AG04450 (cell line): ENCODE measurements at regions not wholly inside any gene's neighbourhood (a gene's known extent, or its start where the extent isn't known, plus 50 kb on each side); places are given as distances from the start of the nearest gene placed in this dataset.

Experiments
- CTCF ChIA-PET: fragments of 300-600, 350-600 bp; formaldehyde crosslinking; extraction: SDS; loops from one replicate; lab custom pipeline; 2022; ENCODE audit warnings: antibody characterized with exemption, inconsistent platforms; lab: Charles Lee
- POLR2A ChIA-PET: fragments of 350-600 bp; formaldehyde crosslinking; extraction: SDS; loops from one replicate; lab custom pipeline; 2021; ENCODE audit warnings: antibody characterized with exemption, inconsistent platforms; lab: Yijun Ruan, JAX
- DNase-seq: peaks from one replicate; pipeline ENCODE4 v3.0.0-alpha.2; 2011; ENCODE audit warnings: low read depth, low spot score
- H3K27ac ChIP-seq: one replicate; pipeline ENCODE4 v1.5.1; 2012; ENCODE audit warnings: low read depth, low read length, control low read depth
- H3K27me3 ChIP-seq: one replicate; pipeline ENCODE4 v1.6.0; 2012; ENCODE audit warnings: low read length; ENCODE audit not compliant: control insufficient read depth, insufficient read depth
- H3K4me3 ChIP-seq: 2 replicates; pipeline ENCODE4 v1.5.1; 2011; ENCODE audit warnings: mild to moderate bottlenecking, low read depth, low read length, control low read depth
- H3K9me3 ChIP-seq: 2 replicates; pipeline ENCODE4 v1.5.1; 2012; ENCODE audit warnings: low read length; ENCODE audit not compliant: control insufficient read depth, insufficient read depth
- TF ChIP-seq, protein P1 (sequence below): IDR thresholded peaks from 2 replicates; pipeline ENCODE4 v1.5.1; 2011; ENCODE audit warnings: low read depth, low read length, control low read depth, inconsistent platforms

DNA sequence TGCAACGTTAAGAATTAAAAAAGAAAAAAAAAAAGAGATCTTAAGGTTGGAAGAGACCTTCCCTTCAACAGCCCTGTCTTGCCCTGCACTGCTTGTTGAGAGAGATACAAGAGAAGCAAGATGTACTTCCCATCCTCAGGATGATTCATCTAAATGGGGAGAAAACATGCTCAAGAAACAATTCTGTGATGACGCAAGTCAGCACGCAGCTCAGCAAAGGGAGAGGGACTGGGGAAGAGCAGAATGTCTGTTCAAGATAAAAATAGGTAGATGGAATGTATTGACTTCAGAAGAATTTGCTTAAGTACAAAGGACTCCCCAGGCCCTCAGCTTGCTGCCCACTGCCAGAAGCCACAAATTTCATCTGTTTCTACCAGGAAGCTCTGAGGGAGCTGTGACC, 198.2 kb upstream of the SPRED2 start:
- ChIA-PET POLR2A (no interaction called here), CTCF (interaction anchor here (1.0 to 1.5 kb wide), 3 partner anchors 9 to 170 kb away, joined by 3 to 12 read pairs (median 6); no protein-coding TSS in a partner anchor)
- H3K27me3 ChIP-seq = peaks cover 2% of the 10 kb centered on the region
- H3K4me3 ChIP-seq = no peak overlapping the region
- TF ChIP-seq, protein P1, sequence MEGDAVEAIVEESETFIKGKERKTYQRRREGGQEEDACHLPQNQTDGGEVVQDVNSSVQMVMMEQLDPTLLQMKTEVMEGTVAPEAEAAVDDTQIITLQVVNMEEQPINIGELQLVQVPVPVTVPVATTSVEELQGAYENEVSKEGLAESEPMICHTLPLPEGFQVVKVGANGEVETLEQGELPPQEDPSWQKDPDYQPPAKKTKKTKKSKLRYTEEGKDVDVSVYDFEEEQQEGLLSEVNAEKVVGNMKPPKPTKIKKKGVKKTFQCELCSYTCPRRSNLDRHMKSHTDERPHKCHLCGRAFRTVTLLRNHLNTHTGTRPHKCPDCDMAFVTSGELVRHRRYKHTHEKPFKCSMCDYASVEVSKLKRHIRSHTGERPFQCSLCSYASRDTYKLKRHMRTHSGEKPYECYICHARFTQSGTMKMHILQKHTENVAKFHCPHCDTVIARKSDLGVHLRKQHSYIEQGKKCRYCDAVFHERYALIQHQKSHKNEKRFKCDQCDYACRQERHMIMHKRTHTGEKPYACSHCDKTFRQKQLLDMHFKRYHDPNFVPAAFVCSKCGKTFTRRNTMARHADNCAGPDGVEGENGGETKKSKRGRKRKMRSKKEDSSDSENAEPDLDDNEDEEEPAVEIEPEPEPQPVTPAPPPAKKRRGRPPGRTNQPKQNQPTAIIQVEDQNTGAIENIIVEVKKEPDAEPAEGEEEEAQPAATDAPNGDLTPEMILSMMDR = no peak
- peak; percentile 63 for DNase-seq
- H3K27ac ChIP-seq = peak overlapping the region; percentile 23
- no peaks in the 10 kb centered on the region for H3K9me3 ChIP-seq

DNA sequence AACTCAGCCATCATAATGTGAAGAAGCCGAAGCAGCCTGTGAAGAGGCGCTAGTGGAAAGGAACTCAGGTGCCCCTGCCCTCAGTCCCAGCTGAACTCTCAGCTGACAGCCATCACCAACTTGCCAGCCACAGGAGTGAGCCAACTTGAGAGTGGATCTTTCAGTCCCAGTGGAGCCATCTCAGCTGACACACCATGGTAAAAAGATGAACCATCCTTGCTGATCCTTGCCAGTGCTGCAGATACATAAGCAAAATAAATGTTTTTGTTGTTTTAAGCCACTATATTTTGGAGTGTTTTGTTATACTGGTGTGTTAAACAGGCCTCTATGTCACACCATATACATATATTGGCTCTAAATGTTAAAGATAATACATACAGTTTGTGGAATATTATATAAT, 195.8 kb upstream of the SPRED2 start:
- ChIA-PET POLR2A (no interaction called here), CTCF (interaction anchor here (2.0 kb wide), 1 partner anchor 12 kb away, joined by 9 read pairs; no protein-coding TSS in a partner anchor)
- H3K4me3 ChIP-seq = no peak overlapping the region
- no peaks in the 10 kb centered on the region for H3K9me3 ChIP-seq
- peaks cover 10% of the 10 kb centered on the region for H3K27me3 ChIP-seq
- TF ChIP-seq, protein P1 = no peak
- no peak overlapping the region for H3K27ac ChIP-seq
- DNase-seq = no peak

DNA sequence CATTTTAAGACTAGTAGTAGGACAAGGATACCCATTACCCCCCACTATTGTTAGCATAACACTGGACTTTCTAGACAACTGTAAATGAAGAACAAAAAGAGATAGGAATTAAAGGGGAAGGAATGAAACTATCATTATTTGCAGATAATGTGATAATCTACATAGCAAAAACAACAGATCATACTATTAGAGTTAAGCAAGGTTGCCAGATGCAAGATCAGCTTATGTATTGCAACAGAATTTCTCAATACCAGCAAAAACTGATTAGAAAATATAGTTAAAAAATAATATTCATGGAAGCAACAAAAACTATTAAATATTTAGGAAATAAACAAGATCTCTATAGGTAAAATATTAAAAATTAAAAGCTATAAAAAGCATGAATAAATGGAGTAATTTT, 194.4 kb upstream of the SPRED2 start:
- TF ChIP-seq, protein P1 = no peak
- Histone ChIP-seq H3K9me3 (no peaks in the 10 kb centered on the region), H3K4me3 (no peak overlapping the region), H3K27me3 (peaks cover 14% of the 10 kb centered on the region), H3K27ac (no peak overlapping the region)
- DNase-seq = no peak
- CTCF ChIA-PET = interaction anchor here (1.4 to 2.0 kb wide), 2 partner anchors 13 to 14 kb away, joined by 8 to 9 read pairs; no protein-coding TSS in a partner anchor
- POLR2A ChIA-PET = no interaction called here

DNA sequence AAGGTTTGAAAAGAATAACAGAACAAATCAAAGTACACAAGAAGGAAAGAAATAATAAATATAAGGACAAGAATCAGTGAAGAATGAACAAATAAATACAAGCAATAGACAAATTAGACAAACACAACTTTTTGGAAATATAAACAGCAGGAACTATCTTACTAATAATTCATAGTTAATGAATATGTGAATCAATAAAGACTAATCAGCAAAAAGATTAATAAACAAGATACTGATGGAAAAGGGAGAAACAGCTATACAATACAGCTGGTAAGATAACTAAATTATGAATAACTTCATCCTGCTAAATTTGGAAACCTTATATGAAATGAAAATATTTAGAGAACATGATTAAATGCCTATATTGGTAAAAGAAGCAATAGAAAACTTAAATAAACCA, 193.6 kb upstream of the SPRED2 start:
- no peak for DNase-seq
- TF ChIP-seq, protein P1 = no peak
- ChIA-PET POLR2A (no interaction called here), CTCF (interaction anchor here (1.4 kb wide), 1 partner anchor 14 kb away, joined by 8 read pairs; no protein-coding TSS in a partner anchor)
- Histone ChIP-seq H3K27me3 (peaks cover 18% of the 10 kb centered on the region), H3K27ac (no peak overlapping the region), H3K9me3 (no peaks in the 10 kb centered on the region), H3K4me3 (no peak overlapping the region)

DNA sequence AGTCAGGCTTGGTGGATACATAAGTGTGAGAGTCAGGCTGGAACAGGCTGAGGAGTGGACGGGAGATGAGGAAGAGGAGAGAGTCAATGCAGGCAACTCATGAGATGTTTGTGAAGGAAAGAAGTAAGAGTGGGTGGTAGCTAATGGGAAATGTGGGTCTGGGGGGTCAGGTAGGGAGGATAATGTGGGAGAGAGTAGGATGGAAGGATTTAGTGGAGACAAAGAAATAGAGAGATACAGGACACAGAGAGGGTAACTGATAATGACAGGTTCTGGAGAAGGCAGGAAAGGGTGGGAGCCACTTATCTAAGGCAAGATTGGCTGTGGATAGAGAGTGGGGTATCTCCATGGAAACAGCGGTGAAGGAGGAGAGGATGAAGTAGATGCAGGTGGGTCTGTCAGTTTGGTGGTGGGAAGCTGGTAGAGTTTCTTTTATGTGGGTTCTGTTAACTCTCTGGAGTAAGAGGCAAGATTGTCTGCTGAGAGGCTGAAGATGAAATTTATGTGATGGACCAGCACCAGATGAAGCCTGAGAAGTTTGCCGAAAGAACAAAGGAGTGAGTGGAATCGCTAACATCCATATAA, 190.6 kb upstream of the SPRED2 start:
- H3K27ac ChIP-seq = no peak overlapping the region
- no peak for DNase-seq
- POLR2A ChIA-PET = no interaction called here
- H3K4me3 ChIP-seq = no peak overlapping the region
- no peaks in the 10 kb centered on the region for H3K9me3 ChIP-seq
- H3K27me3 ChIP-seq = peaks cover 27% of the 10 kb centered on the region
- TF ChIP-seq, protein P1 = no peak
- CTCF ChIA-PET = interaction anchor here (0.5 kb wide), 1 partner anchor 18 kb away, joined by 3 read pairs; no protein-coding TSS in a partner anchor
